Trophoblast cell (in vitro differentiated cells and primary cell): ENCODE measurements at regions not wholly inside any gene's neighbourhood (a gene's known extent, or its start where the extent isn't known, plus 50 kb on each side); places are given as distances from the start of the nearest gene placed in this dataset.

ENCODE experiments used
- DNase-seq, 2 donors: peaks; one replicate each; pipeline ENCODE4 v3.0.0-alpha.2; 2016
- H2AFZ ChIP-seq: 2 replicates; pipeline ENCODE4 v1.6.1; 2013; ENCODE audit warnings: low read length, moderate library complexity, mild to moderate bottlenecking; ENCODE audit not compliant: insufficient read depth, poor library complexity
- H2AK5ac ChIP-seq: 2 replicates; pipeline ENCODE4 v1.6.1; 2013; ENCODE audit warnings: mild to moderate bottlenecking, low read length
- H2BK120ac ChIP-seq: 2 replicates; pipeline ENCODE4 v1.6.1; 2013; ENCODE audit warnings: low read length, mild to moderate bottlenecking, moderate library complexity; ENCODE audit not compliant: insufficient read depth, poor library complexity
- H2BK12ac ChIP-seq: 2 replicates; pipeline ENCODE4 v1.6.1; 2013; ENCODE audit warnings: mild to moderate bottlenecking, low read length, moderate library complexity
- H2BK5ac ChIP-seq: 2 replicates; pipeline ENCODE4 v1.6.1; 2013; ENCODE audit warnings: low read length, low read depth, moderate library complexity, mild to moderate bottlenecking; ENCODE audit not compliant: poor library complexity
- H3K14ac ChIP-seq: 2 replicates; pipeline ENCODE4 v1.6.1; 2013; ENCODE audit warnings: mild to moderate bottlenecking, low read length
- H3K18ac ChIP-seq: 2 replicates; pipeline ENCODE4 v1.6.1; 2013; ENCODE audit warnings: mild to moderate bottlenecking, low read length
- H3K23ac ChIP-seq: 2 replicates; pipeline ENCODE4 v1.6.1; 2013; ENCODE audit warnings: low read length
- H3K27ac ChIP-seq: 2 replicates; pipeline ENCODE4 v1.5.1; 2013; ENCODE audit warnings: low read depth, mild to moderate bottlenecking, inconsistent platforms, low read length, moderate library complexity
- H3K27me3 ChIP-seq: 2 replicates; pipeline ENCODE4 v1.6.1; 2013; ENCODE audit warnings: inconsistent platforms, mild to moderate bottlenecking, low read length, moderate library complexity; ENCODE audit not compliant: insufficient read depth
- H3K36me3 ChIP-seq, 2 experiments: 1 replicate in 1 of 2; 2 replicates in 1 of 2; pipeline ENCODE4 v1.6.1; 2013; ENCODE audit warnings: low read length in 2 of 2, mild to moderate bottlenecking in 2 of 2, moderate library complexity in 1 of 2; ENCODE audit not compliant: insufficient read depth in 2 of 2, control insufficient read depth in 1 of 2
- H3K4ac ChIP-seq: 2 replicates; pipeline ENCODE4 v1.6.1; 2013; ENCODE audit warnings: low read depth, mild to moderate bottlenecking, low read length, moderate library complexity
- H3K4me1 ChIP-seq, 2 experiments: 1 replicate in 1 of 2; 2 replicates in 1 of 2; pipeline ENCODE4 v1.6.1; 2013; ENCODE audit warnings: low read length in 2 of 2, mild to moderate bottlenecking in 2 of 2, moderate library complexity in 1 of 2; ENCODE audit not compliant: insufficient read depth in 2 of 2, control insufficient read depth in 1 of 2
- H3K4me2 ChIP-seq: 2 replicates; pipeline ENCODE4 v1.6.1; 2013; ENCODE audit warnings: inconsistent platforms, mild to moderate bottlenecking, low read length, moderate library complexity
- H3K4me3 ChIP-seq: 2 replicates; pipeline ENCODE4 v1.5.1; 2013; ENCODE audit warnings: mild to moderate bottlenecking, low read depth, low read length, inconsistent platforms
- H3K79me1 ChIP-seq: one replicate; pipeline ENCODE4 v1.6.1; 2013; ENCODE audit warnings: low read length
- H3K79me2 ChIP-seq: 2 replicates; pipeline ENCODE4 v1.6.1; 2013; ENCODE audit warnings: low read length, mild to moderate bottlenecking; ENCODE audit not compliant: control insufficient read depth, insufficient read depth, poor library complexity
- H3K9ac ChIP-seq: 2 replicates; pipeline ENCODE4 v1.6.1; 2013; ENCODE audit warnings: mild to moderate bottlenecking, low read length
- H3K9me3 ChIP-seq: 2 replicates; pipeline ENCODE4 v1.6.1; 2013; ENCODE audit warnings: low read depth, mild to moderate bottlenecking, control low read depth, inconsistent platforms, low read length; ENCODE audit not compliant: insufficient read depth
- H4K12ac ChIP-seq: 2 replicates; pipeline ENCODE4 v1.6.1; 2013; ENCODE audit warnings: low read depth, mild to moderate bottlenecking, low read length, moderate library complexity
- H4K8ac ChIP-seq: 2 replicates; pipeline ENCODE4 v1.6.1; 2013; ENCODE audit warnings: low read depth, mild to moderate bottlenecking, low read length, moderate library complexity
- H4K91ac ChIP-seq: one replicate; pipeline ENCODE4 v1.6.1; 2013; ENCODE audit warnings: low read depth, mild to moderate bottlenecking, low read length, moderate library complexity
- WGBS: extraction: QIAGEN DNeasy Blood & Tissue Kit; methylation state at CpG from one replicate; pipeline ENCODE4 v1.1.7; 2013; ENCODE audit warnings: missing lambda C conversion rate; ENCODE audit not compliant: insufficient read length, insufficient coverage; ENCODE audit errors: extremely low coverage; 5-methylcytosine and 5-hydroxymethylcytosine counted together

GRCh38 chr6:163687075-163687474, 272.6 kb downstream of the QKI start:
- WGBS, result no CpG with 5 or more reads among the region's 2 CpGs
- Histone ChIP-seq H3K4me2 (no peak overlapping the region), H4K12ac (no peak overlapping the region), H4K91ac (no peak overlapping the region), H2BK5ac (no peak overlapping the region), H3K18ac (no peak overlapping the region), H3K23ac (no peak overlapping the region), H3K9me3 (no peaks in the 10 kb centered on the region), H3K27me3 (no peaks in the 10 kb centered on the region), H4K8ac (no peak overlapping the region), H3K79me2 (no peaks in the 10 kb centered on the region), H2AK5ac (no peak overlapping the region), H3K36me3 (no peaks in the 10 kb centered on the region), H3K27ac (no peak overlapping the region), H2BK12ac (no peak overlapping the region), H3K9ac (no peak overlapping the region), H3K4me1 (no peaks in the 10 kb centered on the region), H2BK120ac (no peak overlapping the region), H2AFZ (no peak overlapping the region), H3K4me3 (no peak overlapping the region), H3K79me1 (no peaks in the 10 kb centered on the region), H3K14ac (no peak overlapping the region), H3K4ac (no peak overlapping the region)
- no peak for DNase-seq

GRCh38 chr6:163686301-163686700, 271.8 kb downstream of the QKI start:
- H3K79me1 ChIP-seq, result no peaks in the 10 kb centered on the region
- no peaks in the 10 kb centered on the region for H3K9me3 ChIP-seq
- no peak overlapping the region for H3K4me3 ChIP-seq
- no peaks in the 10 kb centered on the region for H3K79me2 ChIP-seq
- WGBS, result no CpG with 5 or more reads among the region's 2 CpGs
- H3K9ac ChIP-seq, result no peak overlapping the region
- no peak overlapping the region for H3K18ac ChIP-seq
- H3K4me1 ChIP-seq, result no peaks in the 10 kb centered on the region
- no peak overlapping the region for H3K4me2 ChIP-seq
- no peak overlapping the region for H4K8ac ChIP-seq
- H3K14ac ChIP-seq, result no peak overlapping the region
- H2BK120ac ChIP-seq, result no peak overlapping the region
- H3K27ac ChIP-seq, result no peak overlapping the region
- no peak overlapping the region for H4K91ac ChIP-seq
- H2AK5ac ChIP-seq, result no peak overlapping the region
- H3K4ac ChIP-seq, result no peak overlapping the region
- no peak overlapping the region for H3K23ac ChIP-seq
- no peak overlapping the region for H2BK5ac ChIP-seq
- H3K36me3 ChIP-seq, result no peaks in the 10 kb centered on the region
- no peaks in the 10 kb centered on the region for H3K27me3 ChIP-seq
- H2AFZ ChIP-seq, result no peak overlapping the region
- no peak overlapping the region for H2BK12ac ChIP-seq
- H4K12ac ChIP-seq, result no peak overlapping the region
- DNase-seq, result no peak

- Histone ChIP-seq H3K23ac (no peak overlapping the region), H4K91ac (no peak overlapping the region), H3K14ac (no peak overlapping the region), H2AK5ac (no peak overlapping the region), H3K27me3 (no peaks in the 10 kb centered on the region), H2AFZ (no peak overlapping the region), H2BK120ac (no peak overlapping the region), H3K79me2 (no peaks in the 10 kb centered on the region), H3K4me1 (no peaks in the 10 kb centered on the region), H3K9ac (no peak overlapping the region), H3K4ac (no peak overlapping the region), H3K4me2 (no peak overlapping the region), H3K18ac (no peak overlapping the region), H2BK12ac (no peak overlapping the region), H3K9me3 (no peaks in the 10 kb centered on the region), H3K27ac (no peak overlapping the region), H4K8ac (no peak overlapping the region), H4K12ac (no peak overlapping the region), H3K36me3 (no peaks in the 10 kb centered on the region), H3K79me1 (no peaks in the 10 kb centered on the region), H3K4me3 (no peak overlapping the region), H2BK5ac (no peak overlapping the region)
- no peak for DNase-seq
- WGBS, result 100% methylated on average over 1 of the region's 1 CpG
Measured at GRCh38 chr6:163683105-163683622, 268.6 kb downstream of the QKI start.

GRCh38 chr6:163679753-163680152, 265.2 kb downstream of the QKI start:
- H3K27me3 ChIP-seq, result no peaks in the 10 kb centered on the region
- no peaks in the 10 kb centered on the region for H3K9me3 ChIP-seq
- no peaks in the 10 kb centered on the region for H3K36me3 ChIP-seq
- H4K91ac ChIP-seq, result no peak overlapping the region
- H3K79me2 ChIP-seq, result no peaks in the 10 kb centered on the region
- no peak overlapping the region for H3K18ac ChIP-seq
- H2AFZ ChIP-seq, result no peak overlapping the region
- no peak for DNase-seq
- H3K14ac ChIP-seq, result no peak overlapping the region
- H3K27ac ChIP-seq, result no peak overlapping the region
- H2BK120ac ChIP-seq, result no peak overlapping the region
- no peak overlapping the region for H4K8ac ChIP-seq
- no peak overlapping the region for H3K4me3 ChIP-seq
- H2BK5ac ChIP-seq, result no peak overlapping the region
- no peak overlapping the region for H4K12ac ChIP-seq
- no CpG with 5 or more reads among the region's 5 CpGs for WGBS
- H3K9ac ChIP-seq, result no peak overlapping the region
- no peak overlapping the region for H3K4ac ChIP-seq
- no peak overlapping the region for H3K4me2 ChIP-seq
- no peak overlapping the region for H2BK12ac ChIP-seq
- no peaks in the 10 kb centered on the region for H3K79me1 ChIP-seq
- H2AK5ac ChIP-seq, result no peak overlapping the region
- no peaks in the 10 kb centered on the region for H3K4me1 ChIP-seq
- H3K23ac ChIP-seq, result no peak overlapping the region
